WTC11 (cell line): ENCODE measurements at regions not wholly inside any gene's neighbourhood (a gene's known extent, or its start where the extent isn't known, plus 50 kb on each side); places are given as distances from the start of the nearest gene placed in this dataset.

Experiments
- CREB1 ChIP-seq: sonication (generic); formaldehyde crosslinking; IDR thresholded peaks from 2 replicates; pipeline ENCODE4 v1.8.0; 2023; ENCODE audit warnings: mild to moderate bottlenecking, missing genetic modification reagents
- MXD4 ChIP-seq: fragments of 250-450 bp; sonication (Bioruptor Pico); IDR thresholded peaks from 2 replicates; pipeline ENCODE4 v1.8.0; 2021; ENCODE audit warnings: mild to moderate bottlenecking, moderate library complexity, borderline replicate concordance

DNA sequence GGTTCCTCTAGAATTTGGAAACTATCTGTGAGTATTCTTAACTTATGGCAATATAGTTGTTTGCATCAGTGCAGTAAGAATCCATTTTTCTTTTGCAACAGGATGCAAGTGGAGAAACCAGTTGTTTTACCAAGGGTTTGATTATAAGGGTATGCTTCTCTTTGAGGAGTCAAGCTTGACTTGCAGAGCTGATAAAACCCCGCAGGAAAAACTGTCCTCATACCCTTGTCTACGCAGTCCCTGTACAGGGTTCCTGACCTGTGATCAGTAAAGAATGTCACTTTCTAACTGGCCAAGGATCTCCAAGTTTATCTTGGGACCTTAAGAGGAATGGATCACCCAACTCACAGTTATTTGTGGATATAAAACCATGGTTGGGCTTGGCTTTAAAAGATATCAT is 161.1 kb upstream of the OLIG3 start:
- TF ChIP-seq CREB1 (no peak), MXD4 (CRISPR knock-in tag) (no peak)
